Brain microvascular endothelial cell (primary cell): ENCODE measurements at regions not wholly inside any gene's neighbourhood (a gene's known extent, or its start where the extent isn't known, plus 50 kb on each side); places are given as distances from the start of the nearest gene placed in this dataset.

Experiments
- DNase-seq: peaks from one replicate; pipeline ENCODE4 v3.0.0-alpha.2; 2020
- H3K27ac ChIP-seq: fragments of 250-450 bp; sonication (Bioruptor Pico); 2 replicates; pipeline ENCODE4 v1.5.1; 2020; ENCODE audit warnings: mild to moderate bottlenecking, moderate library complexity
- H3K27me3 ChIP-seq: fragments of 250-450 bp; sonication (Bioruptor Pico); replicated peaks from 2 replicates; pipeline ENCODE4 v1.5.1; 2020; ENCODE audit warnings: mild to moderate bottlenecking
- H3K36me3 ChIP-seq: fragments of 250-450 bp; sonication (Bioruptor Pico); replicated peaks from 2 replicates; pipeline ENCODE4 v1.5.1; 2020; ENCODE audit warnings: mild to moderate bottlenecking
- H3K4me3 ChIP-seq: 2 replicates; pipeline ENCODE4 v1.5.1; 2011; ENCODE audit warnings: low read depth, mild to moderate bottlenecking, control low read depth, low read length, moderate library complexity
- in situ Hi-C: cut with HindIII; loops from 2 replicates; pipeline ENCODE4 v1.10.0; 2017; ENCODE audit warnings: low sequenced_read_pairs, low pct_ligation_motif_present
- TF ChIP-seq, protein P1 (sequence below): IDR thresholded peaks from 2 replicates; pipeline ENCODE4 v1.5.1; 2011; ENCODE audit warnings: low read depth, mild to moderate bottlenecking, moderate library complexity, low read length, control low read depth, inconsistent platforms; ENCODE audit errors: missing control alignments

DNA sequence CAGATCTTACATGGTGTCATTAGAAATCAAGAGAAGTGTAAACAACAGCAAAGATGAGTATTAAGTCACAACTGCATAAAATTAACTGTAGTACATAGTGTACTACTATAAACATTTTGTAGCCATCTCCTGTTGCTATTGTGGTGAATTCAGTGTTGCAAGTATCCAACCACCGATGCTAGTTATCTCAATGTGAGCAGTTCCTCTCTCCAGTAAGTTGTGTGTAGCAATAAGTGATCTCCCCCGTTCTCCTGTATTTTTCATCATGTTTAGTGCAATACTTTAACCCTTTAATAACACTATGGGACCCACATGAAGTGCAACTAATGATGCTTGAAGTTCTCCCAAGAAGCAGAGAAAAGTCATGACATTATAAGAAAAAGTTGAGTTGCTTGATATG is 264.7 kb upstream of the KCNH8 start:
- in situ Hi-C loops: no loop called here
- DNase-seq: no peak
- no peaks in the 10 kb centered on the region for H3K27me3 ChIP-seq
- H3K4me3 ChIP-seq: no peak overlapping the region
- H3K36me3 ChIP-seq: no peaks in the 10 kb centered on the region
- no peak overlapping the region for H3K27ac ChIP-seq
- TF ChIP-seq, protein P1, sequence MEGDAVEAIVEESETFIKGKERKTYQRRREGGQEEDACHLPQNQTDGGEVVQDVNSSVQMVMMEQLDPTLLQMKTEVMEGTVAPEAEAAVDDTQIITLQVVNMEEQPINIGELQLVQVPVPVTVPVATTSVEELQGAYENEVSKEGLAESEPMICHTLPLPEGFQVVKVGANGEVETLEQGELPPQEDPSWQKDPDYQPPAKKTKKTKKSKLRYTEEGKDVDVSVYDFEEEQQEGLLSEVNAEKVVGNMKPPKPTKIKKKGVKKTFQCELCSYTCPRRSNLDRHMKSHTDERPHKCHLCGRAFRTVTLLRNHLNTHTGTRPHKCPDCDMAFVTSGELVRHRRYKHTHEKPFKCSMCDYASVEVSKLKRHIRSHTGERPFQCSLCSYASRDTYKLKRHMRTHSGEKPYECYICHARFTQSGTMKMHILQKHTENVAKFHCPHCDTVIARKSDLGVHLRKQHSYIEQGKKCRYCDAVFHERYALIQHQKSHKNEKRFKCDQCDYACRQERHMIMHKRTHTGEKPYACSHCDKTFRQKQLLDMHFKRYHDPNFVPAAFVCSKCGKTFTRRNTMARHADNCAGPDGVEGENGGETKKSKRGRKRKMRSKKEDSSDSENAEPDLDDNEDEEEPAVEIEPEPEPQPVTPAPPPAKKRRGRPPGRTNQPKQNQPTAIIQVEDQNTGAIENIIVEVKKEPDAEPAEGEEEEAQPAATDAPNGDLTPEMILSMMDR: no peak

- Histone ChIP-seq H3K27ac (no peak overlapping the region), H3K36me3 (no peaks in the 10 kb centered on the region), H3K4me3 (no peak overlapping the region), H3K27me3 (no peaks in the 10 kb centered on the region)
- DNase-seq: no peak
- in situ Hi-C loops: no loop called here
- TF ChIP-seq, protein P1: no peak
Measured at GRCh38 chr3:18880691-18881090, 267.6 kb upstream of the KCNH8 start.

GRCh38 chr3:18872466-18872865 is 275.8 kb upstream of the KCNH8 start:
- Histone ChIP-seq H3K36me3 (no peaks in the 10 kb centered on the region), H3K27me3 (no peaks in the 10 kb centered on the region), H3K4me3 (no peak overlapping the region), H3K27ac (no peak overlapping the region)
- TF ChIP-seq, protein P1: no peak
- in situ Hi-C loops: no loop called here
- no peak for DNase-seq

- Histone ChIP-seq H3K4me3 (no peak overlapping the region), H3K36me3 (no peaks in the 10 kb centered on the region), H3K27ac (no peak overlapping the region), H3K27me3 (no peaks in the 10 kb centered on the region)
- in situ Hi-C loops: no loop called here
- TF ChIP-seq, protein P1: no peak
- no peak for DNase-seq
Measured at GRCh38 chr3:18870642-18871041, 277.7 kb upstream of the KCNH8 start.

DNA sequence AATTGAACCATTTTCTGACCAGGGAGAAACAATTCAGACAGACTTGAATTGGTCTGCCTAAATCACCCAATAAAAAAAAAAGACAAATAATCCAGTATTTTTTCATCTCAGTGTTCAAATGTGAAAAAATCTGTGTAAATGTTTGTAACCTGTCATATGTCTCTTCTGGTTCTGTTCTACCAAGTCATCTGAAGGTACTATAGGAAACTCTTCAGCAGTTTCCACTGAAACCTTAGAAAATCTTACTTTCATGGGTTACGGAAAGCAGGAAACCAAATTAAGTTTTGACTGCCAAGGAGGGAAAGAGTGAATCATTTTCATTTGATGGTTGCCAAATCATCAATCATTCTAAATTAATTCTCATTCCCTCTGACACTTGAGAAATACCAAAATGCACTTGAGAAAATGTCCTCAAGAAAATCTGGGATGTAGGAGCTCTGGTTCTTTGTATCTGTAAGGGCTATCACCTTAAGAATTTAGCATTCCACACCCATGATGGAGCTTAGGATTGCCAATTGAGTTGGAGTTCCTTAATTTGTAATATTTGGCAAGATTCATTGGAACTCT is 278.2 kb upstream of the KCNH8 start:
- TF ChIP-seq, protein P1: no peak
- H3K27me3 ChIP-seq: no peaks in the 10 kb centered on the region
- in situ Hi-C loops: no loop called here
- H3K27ac ChIP-seq: no peak overlapping the region
- H3K36me3 ChIP-seq: no peaks in the 10 kb centered on the region
- no peak for DNase-seq
- no peak overlapping the region for H3K4me3 ChIP-seq
